DOHH2 (cell line): ENCODE measurements at regions not wholly inside any gene's neighbourhood (a gene's known extent, or its start where the extent isn't known, plus 50 kb on each side); places are given as distances from the start of the nearest gene placed in this dataset.

ENCODE experiments used
- CTCF ChIP-seq: fragments of 200-600 bp; sonication (generic); IDR thresholded peaks from one replicate; pipeline ENCODE4 v1.5.1; 2014; ENCODE audit warnings: antibody characterized with exemption, mild to moderate bottlenecking, low read depth, low read length; ENCODE audit not compliant: poor library complexity, severe bottlenecking
- EZH2phosphoT487 ChIP-seq: fragments of 200-600 bp; sonication (generic); IDR thresholded peaks from 2 replicates; pipeline ENCODE4 v1.6.1; 2017; ENCODE audit warnings: borderline replicate concordance, mild to moderate bottlenecking, antibody characterized with exemption, low read length, moderate library complexity, mixed read lengths

DNA sequence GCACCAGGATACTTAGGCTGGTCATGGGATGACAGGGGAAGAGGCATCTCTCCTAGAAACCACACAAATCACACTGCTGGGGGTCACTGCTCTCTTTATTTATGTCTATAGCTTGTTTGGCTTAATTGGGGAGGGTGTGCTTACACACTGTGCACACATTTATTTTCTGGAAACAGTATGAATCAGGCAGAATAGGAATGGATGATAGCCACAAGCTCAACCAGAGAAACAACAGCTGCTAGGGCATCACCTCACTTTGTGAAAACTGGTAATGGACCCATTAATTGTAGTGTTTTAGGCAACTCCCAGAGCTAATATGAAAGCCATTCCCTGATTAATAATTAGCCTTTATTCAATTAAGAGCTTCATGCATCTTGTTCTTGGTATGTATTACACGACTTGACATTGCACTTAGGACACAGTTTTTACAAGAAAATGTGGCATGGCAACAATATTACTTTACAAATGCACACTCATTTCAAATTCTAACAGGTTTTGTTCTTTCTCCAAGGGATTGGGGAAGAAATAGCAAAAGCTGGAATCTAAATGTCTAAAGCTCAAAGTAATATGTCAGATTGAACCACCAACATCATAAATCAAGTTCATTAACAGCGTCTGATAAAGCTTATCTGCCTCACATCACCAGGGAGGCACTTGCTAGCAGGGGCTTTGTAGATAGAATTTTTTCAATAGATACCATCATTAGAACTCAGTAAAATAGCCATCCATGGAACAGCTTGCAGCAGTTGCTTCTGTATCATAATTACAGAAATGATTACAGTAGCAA, 361.9 kb upstream of the FSHR start:
- TF ChIP-seq CTCF: no peak
- TF ChIP-seq EZH2phosphoT487: no peak
